ENCODE measurements at regions not wholly inside any gene's neighbourhood (a gene's known extent, or its start where the extent isn't known, plus 50 kb on each side); places are given as distances from the start of the nearest gene placed in this dataset.

DNA sequence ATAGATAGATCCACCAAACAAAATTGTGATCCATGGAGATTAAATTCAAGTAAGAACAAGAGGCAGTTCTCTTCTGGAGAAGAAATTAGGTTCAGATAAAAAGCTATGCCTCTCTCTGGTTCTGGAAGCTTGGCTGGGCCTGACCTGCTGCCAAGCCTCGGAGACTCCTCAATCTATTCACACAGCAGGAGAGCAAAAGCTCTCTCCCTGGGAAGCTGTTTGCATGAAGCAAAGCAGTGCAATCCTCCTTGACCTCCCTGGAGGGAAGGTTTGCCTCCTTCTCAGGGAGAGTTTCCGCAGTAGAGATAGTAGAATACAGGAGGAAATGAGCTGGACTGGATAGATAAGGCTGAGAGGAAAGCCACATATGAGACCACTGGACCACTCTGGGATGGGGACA is 78.1 kb upstream of the GNAO1 start:
- ATAC-seq: no peak

GRCh38 chr16:56111100-56111499 is 80.2 kb upstream of the GNAO1 start:
- Histone ChIP-seq H3K36me3 (no peaks in the 10 kb centered on the region), H3K4me1 (no peaks in the 10 kb centered on the region), H3K27ac (no peak overlapping the region), H3K4me3 (no peak overlapping the region), H3K27me3 (ENCODE audit: low read depth) (no peaks in the 10 kb centered on the region), H3K9me3 (no peaks in the 10 kb centered on the region)
- intact Hi-C loops (cut with DNase I): no loop called here
- no peak for ATAC-seq
- no peak for DNase-seq
- TF ChIP-seq, protein P1, sequence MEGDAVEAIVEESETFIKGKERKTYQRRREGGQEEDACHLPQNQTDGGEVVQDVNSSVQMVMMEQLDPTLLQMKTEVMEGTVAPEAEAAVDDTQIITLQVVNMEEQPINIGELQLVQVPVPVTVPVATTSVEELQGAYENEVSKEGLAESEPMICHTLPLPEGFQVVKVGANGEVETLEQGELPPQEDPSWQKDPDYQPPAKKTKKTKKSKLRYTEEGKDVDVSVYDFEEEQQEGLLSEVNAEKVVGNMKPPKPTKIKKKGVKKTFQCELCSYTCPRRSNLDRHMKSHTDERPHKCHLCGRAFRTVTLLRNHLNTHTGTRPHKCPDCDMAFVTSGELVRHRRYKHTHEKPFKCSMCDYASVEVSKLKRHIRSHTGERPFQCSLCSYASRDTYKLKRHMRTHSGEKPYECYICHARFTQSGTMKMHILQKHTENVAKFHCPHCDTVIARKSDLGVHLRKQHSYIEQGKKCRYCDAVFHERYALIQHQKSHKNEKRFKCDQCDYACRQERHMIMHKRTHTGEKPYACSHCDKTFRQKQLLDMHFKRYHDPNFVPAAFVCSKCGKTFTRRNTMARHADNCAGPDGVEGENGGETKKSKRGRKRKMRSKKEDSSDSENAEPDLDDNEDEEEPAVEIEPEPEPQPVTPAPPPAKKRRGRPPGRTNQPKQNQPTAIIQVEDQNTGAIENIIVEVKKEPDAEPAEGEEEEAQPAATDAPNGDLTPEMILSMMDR (IDR thresholded peaks at IDR 0.05): no peak

More for the DNA sequence above, 78.1 kb upstream of the GNAO1 start:
- TF ChIP-seq, protein P1 (IDR thresholded peaks at IDR 0.05): no peak
- no peaks in the 10 kb centered on the region for H3K27me3 ChIP-seq (ENCODE audit: low read depth)
- H3K4me3 ChIP-seq: no peak overlapping the region
- no peaks in the 10 kb centered on the region for H3K4me1 ChIP-seq
- no peaks in the 10 kb centered on the region for H3K36me3 ChIP-seq
- DNase-seq: no peak
- no peaks in the 10 kb centered on the region for H3K9me3 ChIP-seq
- H3K27ac ChIP-seq: no peak overlapping the region
- intact Hi-C loops (cut with DNase I): no loop called here

DNA sequence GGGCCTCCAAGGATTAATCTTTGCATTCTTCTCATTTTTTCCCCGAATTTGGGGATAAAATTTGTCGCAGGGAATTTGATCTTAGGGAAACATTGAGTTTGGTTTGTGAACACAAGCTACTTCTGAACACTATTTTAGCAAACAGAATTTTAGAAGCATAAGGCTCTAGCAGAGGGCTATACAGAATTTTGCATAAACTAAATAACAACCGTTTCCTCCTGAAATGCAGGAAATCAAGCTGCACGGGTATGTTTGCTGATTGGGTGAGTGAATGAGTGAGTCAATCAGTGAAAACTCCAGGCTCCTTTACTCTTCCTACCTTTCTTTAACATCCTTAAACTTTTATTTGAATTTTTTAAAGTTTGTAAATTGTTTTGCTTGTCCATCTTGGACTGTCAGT is 81.3 kb upstream of the GNAO1 start:
- H3K9me3 ChIP-seq: no peaks in the 10 kb centered on the region
- H3K27ac ChIP-seq: no peak overlapping the region
- intact Hi-C loops (cut with DNase I): no loop called here
- no peaks in the 10 kb centered on the region for H3K27me3 ChIP-seq (ENCODE audit: low read depth)
- H3K4me3 ChIP-seq: no peak overlapping the region
- no peak for ATAC-seq
- H3K4me1 ChIP-seq: no peaks in the 10 kb centered on the region
- TF ChIP-seq, protein P1 (IDR thresholded peaks at IDR 0.05): no peak
- no peak for DNase-seq
- H3K36me3 ChIP-seq: no peaks in the 10 kb centered on the region

DNA sequence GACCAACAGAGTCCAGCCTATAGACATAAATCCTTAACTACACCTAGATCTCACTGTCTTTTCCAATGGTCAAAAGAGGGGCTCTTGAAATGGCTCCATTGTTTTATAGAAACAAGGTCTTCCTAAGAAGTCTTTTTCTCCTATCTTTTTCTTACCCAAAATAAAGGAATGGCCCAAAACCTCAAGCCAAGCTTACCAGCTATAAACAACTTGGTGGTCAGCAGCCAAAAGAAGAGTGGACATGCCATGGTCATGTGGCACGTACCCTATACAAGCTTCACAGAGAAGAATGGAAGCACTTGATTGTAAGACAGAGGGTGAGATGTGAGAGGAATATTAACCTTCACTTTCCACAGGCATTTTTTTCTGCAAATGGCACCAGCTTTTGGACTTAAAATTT is 82.1 kb upstream of the GNAO1 start:
- Histone ChIP-seq H3K36me3 (no peaks in the 10 kb centered on the region), H3K27ac (no peak overlapping the region), H3K27me3 (ENCODE audit: low read depth) (no peaks in the 10 kb centered on the region), H3K4me1 (no peaks in the 10 kb centered on the region), H3K4me3 (no peak overlapping the region), H3K9me3 (no peaks in the 10 kb centered on the region)
- intact Hi-C loops (cut with DNase I): no loop called here
- ATAC-seq (no peak), DNase-seq (no peak)
- TF ChIP-seq, protein P1 (IDR thresholded peaks at IDR 0.05): no peak

- H3K4me1 ChIP-seq: no peaks in the 10 kb centered on the region
- H3K9me3 ChIP-seq: no peaks in the 10 kb centered on the region
- ATAC-seq: no peak
- H3K4me3 ChIP-seq: no peak overlapping the region
- no peaks in the 10 kb centered on the region for H3K36me3 ChIP-seq
- no peak for DNase-seq
- TF ChIP-seq, protein P1 (IDR thresholded peaks at IDR 0.05): no peak
- no peak overlapping the region for H3K27ac ChIP-seq
- H3K27me3 ChIP-seq (ENCODE audit: low read depth): no peaks in the 10 kb centered on the region
- intact Hi-C loops (cut with DNase I): no loop called here
These were observed 82.6 kb upstream of the GNAO1 start for GRCh38 chr16:56108724-56109123.

DNA sequence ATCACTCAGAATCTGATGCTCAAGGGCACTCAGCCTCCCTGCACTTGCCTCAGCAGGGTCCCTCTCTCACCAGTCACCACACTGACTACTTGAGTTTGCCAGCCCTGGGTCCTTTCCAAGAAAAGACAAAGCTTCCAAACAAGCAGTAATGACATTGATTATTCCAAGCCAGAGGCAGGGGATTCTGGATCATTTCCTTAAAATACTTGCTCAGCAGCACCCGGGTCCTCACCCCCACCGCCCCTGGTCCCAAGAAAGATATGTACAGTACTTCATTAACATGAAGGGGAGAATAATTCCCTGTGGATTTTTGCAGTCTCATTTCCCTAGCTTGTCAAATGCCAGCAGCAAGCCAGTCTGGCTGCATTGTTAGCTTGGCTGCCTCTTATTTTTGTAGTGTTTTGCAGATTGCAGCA is 83.2 kb upstream of the GNAO1 start:
- Histone ChIP-seq H3K9me3 (no peaks in the 10 kb centered on the region), H3K4me3 (no peak overlapping the region), H3K4me1 (no peaks in the 10 kb centered on the region), H3K27me3 (ENCODE audit: low read depth) (no peaks in the 10 kb centered on the region), H3K36me3 (no peaks in the 10 kb centered on the region), H3K27ac (no peak overlapping the region)
- DNase-seq (no peak), ATAC-seq (no peak)
- intact Hi-C loops (cut with DNase I): no loop called here
- TF ChIP-seq, protein P1 (IDR thresholded peaks at IDR 0.05): no peak

Data from lower lobe of right lung (tissue), 2 donors.